Liver (tissue), 3 donors: ENCODE measurements at regions not wholly inside any gene's neighbourhood (a gene's known extent, or its start where the extent isn't known, plus 50 kb on each side); places are given as distances from the start of the nearest gene placed in this dataset.

Source experiments
- CTCF ChIP-seq: fragments of 150-350 bp; IDR thresholded peaks from 2 replicates; pipeline ENCODE4 v1.5.1; 2017; ENCODE audit warnings: improper control_type of control experiment, low read depth, low read length; ENCODE audit not compliant: missing input control
- SP1 ChIP-seq: IDR thresholded peaks from 2 replicates; pipeline ENCODE4 v1.6.1; 2018; ENCODE audit warnings: antibody characterized with exemption, mild to moderate bottlenecking
- donor health status: healthy.
- donor health status: healthy.

- TF ChIP-seq SP1 (no peak), CTCF (no peak)
Measured at GRCh38 chr7:51727441-51727840, 410.8 kb upstream of the COBL start.
